Liver (tissue), 8 donors: ENCODE measurements at regions not wholly inside any gene's neighbourhood (a gene's known extent, or its start where the extent isn't known, plus 50 kb on each side); places are given as distances from the start of the nearest gene placed in this dataset.

ENCODE experiments used
- DNase-seq: peaks from one replicate; pipeline ENCODE4 v3.0.0-alpha.2; 2017; ENCODE audit warnings: low spot score
- H3K27ac ChIP-seq, 2 donors: one replicate each; pipeline ENCODE4 v1.7.0; 2013; ENCODE audit warnings: inconsistent platforms in 2 of 2, low read length in 2 of 2, control low read depth in 1 of 2, low read depth in 1 of 2, mild to moderate bottlenecking in 1 of 2
- H3K27me3 ChIP-seq, 4 donors: one replicate each; pipeline versions ENCODE4 v1.6.1 to v1.7.0; 2013; ENCODE audit warnings: low read length in 3 of 4, inconsistent platforms in 1 of 4, mild to moderate bottlenecking in 1 of 4, moderate library complexity in 1 of 4; ENCODE audit not compliant: control insufficient read depth in 4 of 4, insufficient read depth in 4 of 4
- H3K36me3 ChIP-seq, 4 donors: one replicate each; pipeline versions ENCODE4 v1.6.1 to v1.7.0; 2013; ENCODE audit warnings: low read length in 3 of 4, mild to moderate bottlenecking in 3 of 4, low read depth in 1 of 4, moderate library complexity in 1 of 4; ENCODE audit not compliant: control insufficient read depth in 4 of 4, insufficient read depth in 3 of 4
- H3K4me1 ChIP-seq, 4 donors: one replicate each; pipeline versions ENCODE4 v1.6.1 to v1.7.0; 2013; ENCODE audit warnings: low read length in 3 of 4, mild to moderate bottlenecking in 3 of 4, moderate library complexity in 1 of 4; ENCODE audit not compliant: control insufficient read depth in 4 of 4, insufficient read depth in 4 of 4
- H3K4me3 ChIP-seq, 3 donors: one replicate each; pipeline versions ENCODE4 v1.6.1 to v1.7.0; 2013; ENCODE audit warnings: low read length in 3 of 3, control low read depth in 1 of 3, low read depth in 1 of 3, mild to moderate bottlenecking in 1 of 3
- H3K9ac ChIP-seq, 2 donors: one replicate each; pipeline ENCODE4 v1.7.0; 2013; ENCODE audit warnings: low read length in 2 of 2, mild to moderate bottlenecking in 2 of 2, moderate library complexity in 2 of 2, control low read depth in 1 of 2, low read depth in 1 of 2
- H3K9me3 ChIP-seq, 4 donors: one replicate each; pipeline versions ENCODE4 v1.6.1 to v1.7.0; 2013; ENCODE audit warnings: low read length in 3 of 4; ENCODE audit not compliant: control insufficient read depth in 4 of 4
- EGR1 ChIP-seq, 2 donors: IDR thresholded peaks; 2 replicates each; pipeline ENCODE4 v1.6.1; 2016 to 2018; ENCODE audit warnings: antibody characterized with exemption in 2 of 2, low read depth in 2 of 2
- FOXA2 ChIP-seq: IDR thresholded peaks from 2 replicates; pipeline ENCODE4 v1.6.1; 2016; ENCODE audit warnings: antibody characterized with exemption
- GABPA ChIP-seq, 2 donors: IDR thresholded peaks in 1 of 2; conservative IDR thresholded peaks in 1 of 2; 2 replicates each; pipeline ENCODE4 v1.6.1; 2016; ENCODE audit warnings: antibody characterized with exemption in 2 of 2, mild to moderate bottlenecking in 1 of 2, moderate library complexity in 1 of 2
- HNF4A ChIP-seq, 2 donors: conservative IDR thresholded peaks; 2 replicates each; pipeline ENCODE4 v1.6.1; 2016; ENCODE audit warnings: antibody characterized with exemption in 2 of 2, mild to moderate bottlenecking in 2 of 2
- HNF4G ChIP-seq: IDR thresholded peaks from 2 replicates; pipeline ENCODE4 v1.6.1; 2016; ENCODE audit warnings: antibody characterized with exemption
- JUND ChIP-seq, 2 donors: IDR thresholded peaks; 2 replicates each; pipeline ENCODE4 v1.6.1; 2016; ENCODE audit warnings: antibody characterized with exemption in 2 of 2
- NR2F2 ChIP-seq: IDR thresholded peaks from 2 replicates; pipeline ENCODE4 v1.6.1; 2016; ENCODE audit warnings: antibody characterized with exemption
- RXRA ChIP-seq, 2 donors: IDR thresholded peaks; 2 replicates each; pipeline ENCODE4 v1.6.1; 2017 to 2018; ENCODE audit warnings: antibody characterized with exemption in 2 of 2, mild to moderate bottlenecking in 1 of 2
- SP1 ChIP-seq: IDR thresholded peaks from 2 replicates; pipeline ENCODE4 v1.6.1; 2018; ENCODE audit warnings: antibody characterized with exemption, mild to moderate bottlenecking
- WGBS: extraction: QIAGEN DNeasy Blood & Tissue Kit; methylation state at CpG from one replicate; pipeline ENCODE4 v1.1.7; 2013; 5-methylcytosine and 5-hydroxymethylcytosine counted together
- TF ChIP-seq, protein P1 (sequence below): fragments of 150-350 bp; IDR thresholded peaks from 2 replicates; pipeline ENCODE4 v1.5.1; 2017; ENCODE audit warnings: improper control_type of control experiment, low read depth, low read length; ENCODE audit not compliant: missing input control
- TF ChIP-seq, protein P2 (sequence below): IDR thresholded peaks from 2 replicates; pipeline ENCODE4 v1.6.1; 2016; ENCODE audit warnings: antibody characterized with exemption
- TF ChIP-seq, protein P3 (sequence below): IDR thresholded peaks from 2 replicates; pipeline ENCODE4 v1.6.1; 2016; ENCODE audit warnings: antibody characterized with exemption
- TF ChIP-seq, protein P4 (sequence below): IDR thresholded peaks from 2 replicates; pipeline ENCODE4 v1.6.1; 2016; ENCODE audit warnings: antibody characterized with exemption
- TF ChIP-seq, protein P5 (sequence below): IDR thresholded peaks from 2 replicates; pipeline ENCODE4 v1.6.1; 2016; ENCODE audit warnings: antibody characterized with exemption, mild to moderate bottlenecking
- donor health status: healthy.
- donor health status: healthy.
- donor health status: healthy.
- donor health status: healthy.
- donor health status: healthy.

DNA sequence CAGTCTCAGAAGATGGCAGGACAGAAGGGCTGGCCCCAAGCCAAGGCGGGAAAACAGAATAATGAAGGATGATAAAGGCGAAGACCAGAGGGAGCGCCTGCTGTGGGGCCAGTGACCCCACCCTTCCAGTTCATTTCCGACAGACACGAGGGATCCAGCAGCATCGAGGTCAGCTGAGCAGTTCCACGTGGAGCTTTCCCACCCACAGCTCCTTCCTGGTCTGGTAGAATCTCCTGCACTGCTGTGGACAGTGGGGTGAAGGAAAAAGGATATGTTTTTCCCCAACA, 265.9 kb upstream of the VLDLR start (continued):
- TF ChIP-seq, protein P1, sequence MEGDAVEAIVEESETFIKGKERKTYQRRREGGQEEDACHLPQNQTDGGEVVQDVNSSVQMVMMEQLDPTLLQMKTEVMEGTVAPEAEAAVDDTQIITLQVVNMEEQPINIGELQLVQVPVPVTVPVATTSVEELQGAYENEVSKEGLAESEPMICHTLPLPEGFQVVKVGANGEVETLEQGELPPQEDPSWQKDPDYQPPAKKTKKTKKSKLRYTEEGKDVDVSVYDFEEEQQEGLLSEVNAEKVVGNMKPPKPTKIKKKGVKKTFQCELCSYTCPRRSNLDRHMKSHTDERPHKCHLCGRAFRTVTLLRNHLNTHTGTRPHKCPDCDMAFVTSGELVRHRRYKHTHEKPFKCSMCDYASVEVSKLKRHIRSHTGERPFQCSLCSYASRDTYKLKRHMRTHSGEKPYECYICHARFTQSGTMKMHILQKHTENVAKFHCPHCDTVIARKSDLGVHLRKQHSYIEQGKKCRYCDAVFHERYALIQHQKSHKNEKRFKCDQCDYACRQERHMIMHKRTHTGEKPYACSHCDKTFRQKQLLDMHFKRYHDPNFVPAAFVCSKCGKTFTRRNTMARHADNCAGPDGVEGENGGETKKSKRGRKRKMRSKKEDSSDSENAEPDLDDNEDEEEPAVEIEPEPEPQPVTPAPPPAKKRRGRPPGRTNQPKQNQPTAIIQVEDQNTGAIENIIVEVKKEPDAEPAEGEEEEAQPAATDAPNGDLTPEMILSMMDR = no peak
- TF ChIP-seq EGR1 (IDR thresholded peaks at IDR 0.05; ENCODE audit: low read depth in 2 of 2) = no peak
- TF ChIP-seq FOXA2 = no peak
- no peak for TF ChIP-seq HNF4A (conservative IDR thresholded peaks at IDR 0.05)
- no peak for TF ChIP-seq RXRA (IDR thresholded peaks at IDR 0.05)
- TF ChIP-seq GABPA (IDR thresholded peaks at IDR 0.05 in 1 of 2, conservative IDR thresholded peaks at IDR 0.05 in 1 of 2) = no peak

DNA sequence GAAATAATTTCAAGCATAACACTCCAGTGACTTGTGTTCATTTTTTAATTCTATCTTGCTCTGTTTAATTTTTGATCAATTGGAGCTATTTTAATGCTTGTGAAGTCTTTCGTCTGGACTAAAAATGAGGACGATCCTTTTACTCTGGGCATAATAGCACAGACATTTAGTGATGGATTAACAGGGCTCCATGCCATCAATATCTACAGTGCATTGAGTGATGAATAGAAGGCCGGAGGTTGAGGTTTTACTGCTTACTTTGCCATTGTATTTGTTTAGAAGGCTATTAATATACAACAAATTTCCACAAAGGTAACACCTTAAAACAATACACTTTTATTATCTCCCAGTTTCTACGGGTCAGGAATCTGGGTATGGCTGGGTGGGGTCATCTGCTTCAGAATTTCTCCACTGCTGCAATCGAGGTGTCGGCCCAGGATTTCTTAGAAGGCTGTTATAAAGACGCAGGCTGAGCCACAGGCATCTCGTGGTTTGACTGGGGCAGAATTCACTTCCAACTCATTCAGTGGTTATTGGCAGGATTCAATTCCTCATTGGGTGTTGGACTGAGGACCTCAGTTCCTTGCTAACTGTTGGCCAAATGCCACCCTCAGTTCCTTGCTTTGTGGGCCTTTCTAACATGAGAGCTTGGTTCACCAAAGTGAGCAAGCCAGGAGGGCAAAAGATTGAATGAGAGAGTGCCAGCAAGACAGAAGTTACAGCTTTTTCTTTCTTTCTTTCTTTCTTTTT, 265.4 kb upstream of the VLDLR start:
- Histone ChIP-seq H3K27ac (no peak overlapping the region), H3K4me1 (no peaks in the 10 kb centered on the region), H3K4me3 (no peak overlapping the region), H3K36me3 (no peaks in the 10 kb centered on the region), H3K9ac (no peak overlapping the region), H3K27me3 (no peaks in the 10 kb centered on the region), H3K9me3 (no peaks in the 10 kb centered on the region)
- TF ChIP-seq, protein P2, sequence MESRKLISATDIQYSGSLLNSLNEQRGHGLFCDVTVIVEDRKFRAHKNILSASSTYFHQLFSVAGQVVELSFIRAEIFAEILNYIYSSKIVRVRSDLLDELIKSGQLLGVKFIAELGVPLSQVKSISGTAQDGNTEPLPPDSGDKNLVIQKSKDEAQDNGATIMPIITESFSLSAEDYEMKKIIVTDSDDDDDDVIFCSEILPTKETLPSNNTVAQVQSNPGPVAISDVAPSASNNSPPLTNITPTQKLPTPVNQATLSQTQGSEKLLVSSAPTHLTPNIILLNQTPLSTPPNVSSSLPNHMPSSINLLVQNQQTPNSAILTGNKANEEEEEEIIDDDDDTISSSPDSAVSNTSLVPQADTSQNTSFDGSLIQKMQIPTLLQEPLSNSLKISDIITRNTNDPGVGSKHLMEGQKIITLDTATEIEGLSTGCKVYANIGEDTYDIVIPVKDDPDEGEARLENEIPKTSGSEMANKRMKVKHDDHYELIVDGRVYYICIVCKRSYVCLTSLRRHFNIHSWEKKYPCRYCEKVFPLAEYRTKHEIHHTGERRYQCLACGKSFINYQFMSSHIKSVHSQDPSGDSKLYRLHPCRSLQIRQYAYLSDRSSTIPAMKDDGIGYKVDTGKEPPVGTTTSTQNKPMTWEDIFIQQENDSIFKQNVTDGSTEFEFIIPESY = no peak
- no peak for TF ChIP-seq EGR1 (IDR thresholded peaks at IDR 0.05; ENCODE audit: low read depth in 2 of 2)
- TF ChIP-seq, protein P3, sequence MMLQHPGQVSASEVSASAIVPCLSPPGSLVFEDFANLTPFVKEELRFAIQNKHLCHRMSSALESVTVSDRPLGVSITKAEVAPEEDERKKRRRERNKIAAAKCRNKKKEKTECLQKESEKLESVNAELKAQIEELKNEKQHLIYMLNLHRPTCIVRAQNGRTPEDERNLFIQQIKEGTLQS = no peak
- TF ChIP-seq JUND (IDR thresholded peaks at IDR 0.05) = no peak
- TF ChIP-seq, protein P4, sequence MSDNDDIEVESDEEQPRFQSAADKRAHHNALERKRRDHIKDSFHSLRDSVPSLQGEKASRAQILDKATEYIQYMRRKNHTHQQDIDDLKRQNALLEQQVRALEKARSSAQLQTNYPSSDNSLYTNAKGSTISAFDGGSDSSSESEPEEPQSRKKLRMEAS = no peak
- no peak for TF ChIP-seq FOXA2
- TF ChIP-seq NR2F2 = no peak
- no peak for TF ChIP-seq SP1
- no peak for TF ChIP-seq HNF4G
- no peak for TF ChIP-seq RXRA (IDR thresholded peaks at IDR 0.05)
- TF ChIP-seq, protein P5, sequence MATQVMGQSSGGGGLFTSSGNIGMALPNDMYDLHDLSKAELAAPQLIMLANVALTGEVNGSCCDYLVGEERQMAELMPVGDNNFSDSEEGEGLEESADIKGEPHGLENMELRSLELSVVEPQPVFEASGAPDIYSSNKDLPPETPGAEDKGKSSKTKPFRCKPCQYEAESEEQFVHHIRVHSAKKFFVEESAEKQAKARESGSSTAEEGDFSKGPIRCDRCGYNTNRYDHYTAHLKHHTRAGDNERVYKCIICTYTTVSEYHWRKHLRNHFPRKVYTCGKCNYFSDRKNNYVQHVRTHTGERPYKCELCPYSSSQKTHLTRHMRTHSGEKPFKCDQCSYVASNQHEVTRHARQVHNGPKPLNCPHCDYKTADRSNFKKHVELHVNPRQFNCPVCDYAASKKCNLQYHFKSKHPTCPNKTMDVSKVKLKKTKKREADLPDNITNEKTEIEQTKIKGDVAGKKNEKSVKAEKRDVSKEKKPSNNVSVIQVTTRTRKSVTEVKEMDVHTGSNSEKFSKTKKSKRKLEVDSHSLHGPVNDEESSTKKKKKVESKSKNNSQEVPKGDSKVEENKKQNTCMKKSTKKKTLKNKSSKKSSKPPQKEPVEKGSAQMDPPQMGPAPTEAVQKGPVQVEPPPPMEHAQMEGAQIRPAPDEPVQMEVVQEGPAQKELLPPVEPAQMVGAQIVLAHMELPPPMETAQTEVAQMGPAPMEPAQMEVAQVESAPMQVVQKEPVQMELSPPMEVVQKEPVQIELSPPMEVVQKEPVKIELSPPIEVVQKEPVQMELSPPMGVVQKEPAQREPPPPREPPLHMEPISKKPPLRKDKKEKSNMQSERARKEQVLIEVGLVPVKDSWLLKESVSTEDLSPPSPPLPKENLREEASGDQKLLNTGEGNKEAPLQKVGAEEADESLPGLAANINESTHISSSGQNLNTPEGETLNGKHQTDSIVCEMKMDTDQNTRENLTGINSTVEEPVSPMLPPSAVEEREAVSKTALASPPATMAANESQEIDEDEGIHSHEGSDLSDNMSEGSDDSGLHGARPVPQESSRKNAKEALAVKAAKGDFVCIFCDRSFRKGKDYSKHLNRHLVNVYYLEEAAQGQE = no peak
- TF ChIP-seq HNF4A (conservative IDR thresholded peaks at IDR 0.05) = no peak
- DNase-seq = no peak
- WGBS = 75% methylated on average over 8 of the region's 8 CpGs
